Uterus (tissue), 2 donors: ENCODE measurements at regions not wholly inside any gene's neighbourhood (a gene's known extent, or its start where the extent isn't known, plus 50 kb on each side); places are given as distances from the start of the nearest gene placed in this dataset.
"Not testable (repeated sequence)": the region's sequence is repeated elsewhere in the genome, so short reads cannot be mapped to it uniquely, and the experiment has no call there.

Source experiments
- CTCF ChIP-seq, 4 experiments: fragments of 200-600 bp in 2 of 4; fragments of 450-650 bp in 2 of 4; sonication (generic) in 2 of 4; IDR thresholded peaks; one replicate each; pipeline ENCODE4 v1.5.1; 2016 to 2019; ENCODE audit warnings: antibody characterized with exemption in 4 of 4, mild to moderate bottlenecking in 2 of 4, moderate library complexity in 1 of 4
- POLR2A ChIP-seq, 2 donors: fragments of 450-650 bp; IDR thresholded peaks; one replicate each; pipeline ENCODE4 v1.6.1; 2016; ENCODE audit warnings: antibody characterized with exemption in 2 of 2, mild to moderate bottlenecking in 1 of 2, moderate library complexity in 1 of 2

- not testable (repeated sequence) for TF ChIP-seq CTCF, POLR2A (IDR thresholded peaks at IDR 0.05)
These were observed 106.3 kb upstream of the NBPF26 start for GRCh38 chr1:120617493-120617892.
